HG02763 (cell line): ENCODE measurements at regions not wholly inside any gene's neighbourhood (a gene's known extent, or its start where the extent isn't known, plus 50 kb on each side); places are given as distances from the start of the nearest gene placed in this dataset.
"Not testable (repeated sequence)": the region's sequence is repeated elsewhere in the genome, so short reads cannot be mapped to it uniquely, and the experiment has no call there.

Experiments used
- ATAC-seq: cut with Tn5 transposase; IDR thresholded peaks from one replicate; pipeline ENCODE4 v1.9.1; 2021; ENCODE audit warnings: mild to moderate bottlenecking, moderate library complexity; ENCODE audit not compliant: unreplicated experiment

- ATAC-seq: no peak
Observed at GRCh38 chr2:185374878-185375277, 363.7 kb upstream of the FSIP2 start.

- no peak for ATAC-seq
Observed at GRCh38 chr2:185375731-185376130, 362.9 kb upstream of the FSIP2 start.

GRCh38 chr2:185381631-185382030, 357.0 kb upstream of the FSIP2 start:
- no peak for ATAC-seq

- no peak for ATAC-seq
Observed at GRCh38 chr2:185384822-185385560, 353.6 kb upstream of the FSIP2 start.

GRCh38 chr2:185388226-185388625, 350.4 kb upstream of the FSIP2 start:
- ATAC-seq: no peak

GRCh38 chr2:185391543-185391942, 347.1 kb upstream of the FSIP2 start:
- no peak for ATAC-seq

- ATAC-seq: no peak
Observed at GRCh38 chr2:185393091-185393490, 345.5 kb upstream of the FSIP2 start.

- no peak for ATAC-seq
Observed at GRCh38 chr2:185402474-185402873, 336.1 kb upstream of the FSIP2 start.

GRCh38 chr2:185404578-185404977, 334.0 kb upstream of the FSIP2 start:
- ATAC-seq: no peak

- no peak for ATAC-seq
Observed at GRCh38 chr2:185417111-185417510, 321.5 kb upstream of the FSIP2 start.

- no peak for ATAC-seq
Observed at GRCh38 chr2:185417688-185418087, 320.9 kb upstream of the FSIP2 start.

- not testable (repeated sequence) for ATAC-seq
Observed at GRCh38 chr2:185424958-185425629, 313.5 kb upstream of the FSIP2 start.

GRCh38 chr2:185428000-185428399, 310.6 kb upstream of the FSIP2 start:
- no peak for ATAC-seq

- no peak for ATAC-seq
Observed at GRCh38 chr2:185433824-185434223, 304.8 kb upstream of the FSIP2 start.

GRCh38 chr2:185436787-185437372, 301.7 kb upstream of the FSIP2 start:
- ATAC-seq: no peak

GRCh38 chr2:185441486-185442005, 297.1 kb upstream of the FSIP2 start:
- no peak for ATAC-seq

GRCh38 chr2:185456517-185456916, 282.1 kb upstream of the FSIP2 start:
- ATAC-seq: no peak

GRCh38 chr2:185463481-185463880, 275.1 kb upstream of the FSIP2 start:
- ATAC-seq: no peak

- ATAC-seq: no peak
Observed at GRCh38 chr2:185466915-185467314, 271.7 kb upstream of the FSIP2 start.

- ATAC-seq: no peak
Observed at GRCh38 chr2:185471441-185471840, 267.2 kb upstream of the FSIP2 start.

GRCh38 chr2:185472574-185472973, 266.0 kb upstream of the FSIP2 start:
- ATAC-seq: no peak

- no peak for ATAC-seq
Observed at GRCh38 chr2:185473838-185474237, 264.8 kb upstream of the FSIP2 start.
